DND-41 (cell line): ENCODE measurements at regions not wholly inside any gene's neighbourhood (a gene's known extent, or its start where the extent isn't known, plus 50 kb on each side); places are given as distances from the start of the nearest gene placed in this dataset.

Source experiments
- CTCF ChIP-seq: IDR thresholded peaks from 2 replicates; pipeline ENCODE4 v1.5.1; 2012; ENCODE audit warnings: borderline replicate concordance, low read length, moderate library complexity, mild to moderate bottlenecking; ENCODE audit not compliant: poor library complexity, severe bottlenecking; ENCODE audit errors: extremely low read depth
- EZH2 ChIP-seq: IDR thresholded peaks from 3 replicates; pipeline ENCODE4 v1.6.1; 2012; ENCODE audit warnings: borderline replicate concordance, low read depth, mild to moderate bottlenecking, moderate library complexity, low read length, inconsistent platforms; ENCODE audit not compliant: severe bottlenecking

GRCh38 chr3:126262227-126262626 is 81.8 kb upstream of the ALDH1L1 start:
- TF ChIP-seq CTCF (no peak), EZH2 (no peak)
